ENCODE measurements at regions not wholly inside any gene's neighbourhood (a gene's known extent, or its start where the extent isn't known, plus 50 kb on each side); places are given as distances from the start of the nearest gene placed in this dataset.

- DNase-seq: no peak
- H3K27me3 ChIP-seq (ENCODE audit: control insufficient read depth in 2 of 2, insufficient read depth in 2 of 2, low read length in 2 of 2): no peaks in the 10 kb centered on the region
- intact Hi-C loops (cut with micrococcal nuclease): no loop called here
- H3K9ac ChIP-seq (ENCODE audit: insufficient read depth, low read length, poor library complexity, severe bottlenecking): no peak overlapping the region
- Mint-ChIP-seq H3K4me3 (no peak overlapping the region), H3K27me3 (ENCODE audit: low read depth in 3 of 3) (no peaks in the 10 kb centered on the region), H3K9me3 (peaks cover 0 to 4% (median 1%) of the 10 kb centered on the region in 7 donors), H3K36me3 (no peaks in the 10 kb centered on the region), H3K27ac (no peak overlapping the region), H3K4me1 (no peaks in the 10 kb centered on the region)
- H3K36me3 ChIP-seq (replicated peaks in 1 of 2; ENCODE audit: control insufficient read depth in 1 of 2, insufficient read depth in 2 of 2, low read length in 2 of 2): no peaks in the 10 kb centered on the region
- H3K79me2 ChIP-seq (ENCODE audit: insufficient read depth, low read length): no peaks in the 10 kb centered on the region
- WGBS (ENCODE audit: insufficient coverage): 81% methylated on average over 3 of the region's 3 CpGs
- no peak for TF ChIP-seq CTCF (IDR thresholded peaks at IDR 0.05)
- H2AFZ ChIP-seq (ENCODE audit: insufficient read depth, low read depth, low read length, poor library complexity, severe bottlenecking): no peak overlapping the region
- no peak overlapping the region for H3K27ac ChIP-seq (ENCODE audit: low read depth in 1 of 2, low read length in 2 of 2)
- no peaks in the 10 kb centered on the region for H3K9me3 ChIP-seq (replicated peaks in 1 of 2; ENCODE audit: control insufficient read depth in 1 of 2, insufficient read depth in 1 of 2, low read length in 2 of 2)
- H3K4me1 ChIP-seq (ENCODE audit: control insufficient read depth in 1 of 2, insufficient read depth in 2 of 2, low read length in 2 of 2): no peaks in the 10 kb centered on the region
- no peaks in the 10 kb centered on the region for H4K20me1 ChIP-seq (ENCODE audit: insufficient read depth, low read length)
- H3K4me3 ChIP-seq (replicated peaks in 1 of 3; ENCODE audit: low read depth in 2 of 3, low read length in 3 of 3): no peak overlapping the region
- H3K4me2 ChIP-seq (replicated peaks; ENCODE audit: extremely low read depth, low read length, poor library complexity, severe bottlenecking): no peak overlapping the region
These were observed 246.9 kb downstream of the UBE3D start for GRCh38 chr6:82818727-82819126.

- H3K4me1 Mint-ChIP-seq: no peaks in the 10 kb centered on the region
- H3K4me3 Mint-ChIP-seq: no peak overlapping the region
- intact Hi-C loops (cut with micrococcal nuclease): no loop called here
- Histone ChIP-seq H3K27ac (ENCODE audit: low read depth in 1 of 2, low read length in 2 of 2) (no peak overlapping the region), H2AFZ (ENCODE audit: insufficient read depth, low read depth, low read length, poor library complexity, severe bottlenecking) (no peak overlapping the region), H3K36me3 (replicated peaks in 1 of 2; ENCODE audit: control insufficient read depth in 1 of 2, insufficient read depth in 2 of 2, low read length in 2 of 2) (no peaks in the 10 kb centered on the region), H3K9ac (ENCODE audit: insufficient read depth, low read length, poor library complexity, severe bottlenecking) (no peak overlapping the region), H3K4me3 (replicated peaks in 1 of 3; ENCODE audit: low read depth in 2 of 3, low read length in 3 of 3) (no peak overlapping the region), H3K27me3 (ENCODE audit: control insufficient read depth in 2 of 2, insufficient read depth in 2 of 2, low read length in 2 of 2) (no peaks in the 10 kb centered on the region), H3K9me3 (replicated peaks in 1 of 2; ENCODE audit: control insufficient read depth in 1 of 2, insufficient read depth in 1 of 2, low read length in 2 of 2) (no peaks in the 10 kb centered on the region), H4K20me1 (ENCODE audit: insufficient read depth, low read length) (no peaks in the 10 kb centered on the region), H3K79me2 (ENCODE audit: insufficient read depth, low read length) (no peaks in the 10 kb centered on the region), H3K4me1 (ENCODE audit: control insufficient read depth in 1 of 2, insufficient read depth in 2 of 2, low read length in 2 of 2) (no peaks in the 10 kb centered on the region), H3K4me2 (replicated peaks; ENCODE audit: extremely low read depth, low read length, poor library complexity, severe bottlenecking) (no peak overlapping the region)
- peaks cover 0 to 3% (median 1%) of the 10 kb centered on the region in 7 donors for H3K9me3 Mint-ChIP-seq
- no peak for DNase-seq
- no peaks in the 10 kb centered on the region for H3K27me3 Mint-ChIP-seq (ENCODE audit: low read depth in 3 of 3)
- no peak for TF ChIP-seq CTCF (IDR thresholded peaks at IDR 0.05)
- H3K27ac Mint-ChIP-seq: no peak overlapping the region
- no peaks in the 10 kb centered on the region for H3K36me3 Mint-ChIP-seq
These were observed 242.3 kb downstream of the UBE3D start for GRCh38 chr6:82823361-82823760.
